ENCODE measurements at regions not wholly inside any gene's neighbourhood (a gene's known extent, or its start where the extent isn't known, plus 50 kb on each side); places are given as distances from the start of the nearest gene placed in this dataset.
"Not testable (repeated sequence)": the region's sequence is repeated elsewhere in the genome, so short reads cannot be mapped to it uniquely, and the experiment has no call there.

- DNase-seq (ENCODE audit: low spot score): no peak
Measured at GRCh38 chr7:81433206-81433605, 336.6 kb downstream of the HGF start.

GRCh38 chr7:81430761-81431160, 339.1 kb downstream of the HGF start:
- DNase-seq (ENCODE audit: low spot score): no peak

- no peak for DNase-seq (ENCODE audit: low spot score)
Measured at GRCh38 chr7:81430150-81430549, 339.7 kb downstream of the HGF start.

GRCh38 chr7:81427461-81427860, 342.4 kb downstream of the HGF start:
- no peak for DNase-seq (ENCODE audit: low spot score)

- DNase-seq (ENCODE audit: low spot score): no peak
Measured at GRCh38 chr7:81420526-81421226, 349.2 kb downstream of the HGF start.

GRCh38 chr7:81419731-81420130, 350.1 kb downstream of the HGF start:
- DNase-seq (ENCODE audit: low spot score): no peak

GRCh38 chr7:81416659-81417058, 353.2 kb downstream of the HGF start:
- no peak for DNase-seq (ENCODE audit: low spot score)

GRCh38 chr7:81415181-81415580, 354.7 kb downstream of the HGF start:
- DNase-seq (ENCODE audit: low spot score): no peak

- no peak for DNase-seq (ENCODE audit: low spot score)
Measured at GRCh38 chr7:81414411-81414810, 355.4 kb downstream of the HGF start.

- no peak for DNase-seq (ENCODE audit: low spot score)
Measured at GRCh38 chr7:81410471-81411117, 359.3 kb downstream of the HGF start.

- no peak for DNase-seq (ENCODE audit: low spot score)
Measured at GRCh38 chr7:81408728-81409127, 361.1 kb downstream of the HGF start.

GRCh38 chr7:81407094-81407493, 362.8 kb downstream of the HGF start:
- DNase-seq (ENCODE audit: low spot score): no peak

GRCh38 chr7:81404669-81405068, 365.2 kb downstream of the HGF start:
- DNase-seq (ENCODE audit: low spot score): no peak

GRCh38 chr7:81402227-81402626, 367.6 kb downstream of the HGF start:
- DNase-seq (ENCODE audit: low spot score): no peak

GRCh38 chr7:81399471-81399870, 370.4 kb downstream of the HGF start:
- DNase-seq (ENCODE audit: low spot score): no peak

GRCh38 chr7:81394029-81394428, 375.8 kb downstream of the HGF start:
- DNase-seq (ENCODE audit: low spot score): no peak

GRCh38 chr7:81393018-81393417, 376.8 kb downstream of the HGF start:
- DNase-seq (ENCODE audit: low spot score): no peak

- no peak for DNase-seq (ENCODE audit: low spot score)
Measured at GRCh38 chr7:81385370-81385769, 384.5 kb downstream of the HGF start.

- DNase-seq (ENCODE audit: low spot score): no peak
Measured at GRCh38 chr7:81383846-81384245, 386.0 kb downstream of the HGF start.

- DNase-seq (ENCODE audit: low spot score): not testable (repeated sequence)
Measured at GRCh38 chr7:81374641-81375040, 395.2 kb downstream of the HGF start.

GRCh38 chr7:81370822-81371221, 399.0 kb downstream of the HGF start:
- DNase-seq (ENCODE audit: low spot score): no peak

GRCh38 chr7:81367326-81367931, 402.4 kb downstream of the HGF start:
- no peak for DNase-seq (ENCODE audit: low spot score)

- no peak for DNase-seq (ENCODE audit: low spot score)
Measured at GRCh38 chr7:81366546-81366945, 403.3 kb downstream of the HGF start.

Measured in hematopoietic multipotent progenitor cell treated with erythropoietin and hydrocortisone succinate and interleukin-3 and kit ligand, for 17 days (in vitro differentiated cells).